Amniotic stem cell (primary cell): ENCODE measurements at regions not wholly inside any gene's neighbourhood (a gene's known extent, or its start where the extent isn't known, plus 50 kb on each side); places are given as distances from the start of the nearest gene placed in this dataset.
A peak's percentile ranks its signal among the peaks of the same experiment; 100 is the strongest.

Experiments
- DNase-seq: peaks from one replicate; lab custom pipeline; 2025; lab: John Stamatoyannopoulos, UW

DNA sequence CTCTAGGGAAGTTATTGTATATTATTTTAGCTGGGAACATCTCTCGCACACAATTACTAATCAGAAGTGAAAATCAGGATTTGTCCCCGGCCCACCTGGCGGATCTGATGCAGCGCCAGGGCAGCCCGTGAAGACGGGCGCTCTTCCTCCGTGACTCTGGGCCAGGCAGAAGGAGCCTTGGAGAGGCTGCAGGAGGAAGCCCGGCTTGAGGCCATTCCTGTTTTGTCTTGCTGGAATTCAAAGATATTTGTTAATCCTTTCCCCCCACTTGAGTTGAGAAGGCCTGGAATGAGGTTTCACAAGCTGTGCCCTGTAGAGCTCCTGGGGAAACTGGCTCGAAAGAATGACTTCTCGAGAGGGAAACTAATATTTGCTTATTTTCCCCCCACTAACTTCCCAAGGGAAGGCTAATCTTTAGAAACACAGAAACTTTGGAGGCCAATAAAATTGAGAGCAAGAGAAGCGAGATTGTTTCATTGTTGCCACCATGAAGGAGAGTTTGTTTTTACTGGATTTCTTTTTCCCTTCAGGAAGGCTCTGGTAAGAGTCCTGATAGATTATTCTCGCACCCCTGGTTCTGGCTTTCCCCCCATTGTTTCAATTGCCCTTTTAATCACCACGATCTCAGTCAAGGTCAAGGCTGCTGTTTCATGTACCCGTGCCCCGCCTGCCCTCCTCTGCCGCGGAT is 92.8 kb upstream of the SEPTIN5 start:
- no peak for DNase-seq

DNA sequence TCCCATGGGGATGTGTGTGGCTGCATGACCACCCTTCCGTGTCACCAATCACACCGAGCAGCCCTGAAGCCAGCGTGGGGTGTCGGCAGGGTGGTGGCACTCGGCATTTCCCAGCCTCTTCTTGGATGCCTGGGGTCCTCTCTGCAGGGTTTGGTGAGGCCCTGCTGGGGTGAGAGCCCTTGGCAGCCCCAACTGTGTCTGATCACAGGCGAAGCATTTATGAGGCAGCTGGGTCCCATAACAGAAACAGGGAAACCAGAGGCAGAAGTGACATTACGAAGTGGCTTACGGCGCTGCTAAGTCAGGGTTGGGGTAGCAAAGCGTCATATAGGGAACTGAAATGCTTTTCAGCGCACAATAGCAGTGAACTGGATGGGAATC is 92.3 kb upstream of the SEPTIN5 start:
- DNase-seq, result no peak

DNA sequence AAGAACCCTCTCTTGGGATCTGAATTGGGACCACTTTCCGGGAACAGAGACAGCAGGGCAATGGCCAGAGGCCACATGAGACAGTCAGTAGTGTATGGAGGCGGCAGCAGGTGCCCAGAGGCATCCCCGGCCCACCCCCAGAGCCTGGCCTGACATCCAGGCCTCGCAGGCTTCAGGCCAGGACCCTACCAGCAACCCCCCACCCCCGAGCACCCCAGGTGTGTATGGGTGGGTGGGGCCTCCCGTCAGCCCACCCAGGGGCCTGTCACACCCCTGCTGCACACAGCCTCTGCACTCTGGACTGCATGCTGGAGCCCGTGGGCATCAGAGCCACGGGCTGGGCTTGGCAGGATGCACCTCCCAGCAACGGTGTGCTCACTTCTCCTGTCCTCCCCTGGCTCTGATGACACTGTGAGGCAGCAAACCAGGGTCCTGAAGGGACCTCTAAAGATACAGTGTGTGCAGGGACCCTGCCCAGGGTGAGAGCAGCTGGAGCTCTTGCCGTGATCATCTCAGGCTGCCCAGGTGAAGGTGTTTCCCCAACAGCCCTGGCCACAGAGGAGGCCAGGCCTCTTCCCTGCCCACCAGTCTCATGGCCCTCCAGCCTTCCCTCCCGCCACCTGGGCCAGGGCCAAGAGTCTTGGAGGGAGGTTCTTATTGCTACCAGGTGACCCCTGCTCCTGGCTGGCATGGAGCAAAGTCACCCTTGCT is 88.8 kb upstream of the SEPTIN5 start:
- no peak for DNase-seq

DNA sequence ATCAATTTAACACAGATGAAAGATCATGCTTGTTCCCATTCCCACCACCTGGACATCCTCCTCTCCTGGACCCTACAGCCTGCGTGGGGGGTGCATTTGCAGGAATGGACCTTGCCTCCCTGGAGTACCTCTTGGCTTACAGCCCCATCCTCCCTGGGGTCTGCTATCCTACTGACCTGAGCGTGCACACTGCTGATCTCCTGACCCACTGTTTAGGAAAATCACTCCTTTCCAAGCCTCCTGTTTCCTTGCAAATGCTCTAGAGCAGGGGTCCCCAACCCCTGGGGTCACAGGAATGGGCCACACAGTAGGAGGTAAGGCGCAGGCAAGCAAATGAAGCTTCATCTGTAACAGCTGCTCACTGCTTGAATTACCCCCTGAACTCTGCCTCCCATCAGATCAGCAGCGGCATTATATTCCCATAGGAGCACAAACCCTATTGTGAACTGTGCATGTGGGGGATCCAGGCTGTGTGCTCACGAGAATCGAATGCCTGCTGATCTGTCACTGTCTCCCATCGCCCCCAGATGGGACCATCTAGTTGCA is 88.2 kb upstream of the SEPTIN5 start:
- no peak for DNase-seq

DNA sequence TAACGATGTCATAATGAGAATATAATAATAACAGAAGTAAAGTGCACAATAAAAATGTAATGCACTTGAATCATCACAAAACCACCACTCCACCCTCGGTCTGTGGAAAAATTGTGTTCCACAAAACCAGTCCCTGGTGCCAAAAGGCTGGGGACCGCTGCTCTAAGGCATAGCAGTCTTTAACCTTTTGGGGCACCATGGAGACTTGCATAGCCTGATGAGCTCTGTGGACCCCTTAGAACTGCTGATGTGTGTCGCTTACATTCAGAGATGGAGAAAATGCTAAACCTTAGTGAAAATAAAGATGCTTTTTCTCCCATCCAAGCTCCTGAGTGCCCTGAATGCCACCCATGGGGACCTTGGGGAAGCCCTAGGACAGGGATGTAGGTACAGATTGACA is 87.6 kb upstream of the SEPTIN5 start:
- no peak for DNase-seq

DNA sequence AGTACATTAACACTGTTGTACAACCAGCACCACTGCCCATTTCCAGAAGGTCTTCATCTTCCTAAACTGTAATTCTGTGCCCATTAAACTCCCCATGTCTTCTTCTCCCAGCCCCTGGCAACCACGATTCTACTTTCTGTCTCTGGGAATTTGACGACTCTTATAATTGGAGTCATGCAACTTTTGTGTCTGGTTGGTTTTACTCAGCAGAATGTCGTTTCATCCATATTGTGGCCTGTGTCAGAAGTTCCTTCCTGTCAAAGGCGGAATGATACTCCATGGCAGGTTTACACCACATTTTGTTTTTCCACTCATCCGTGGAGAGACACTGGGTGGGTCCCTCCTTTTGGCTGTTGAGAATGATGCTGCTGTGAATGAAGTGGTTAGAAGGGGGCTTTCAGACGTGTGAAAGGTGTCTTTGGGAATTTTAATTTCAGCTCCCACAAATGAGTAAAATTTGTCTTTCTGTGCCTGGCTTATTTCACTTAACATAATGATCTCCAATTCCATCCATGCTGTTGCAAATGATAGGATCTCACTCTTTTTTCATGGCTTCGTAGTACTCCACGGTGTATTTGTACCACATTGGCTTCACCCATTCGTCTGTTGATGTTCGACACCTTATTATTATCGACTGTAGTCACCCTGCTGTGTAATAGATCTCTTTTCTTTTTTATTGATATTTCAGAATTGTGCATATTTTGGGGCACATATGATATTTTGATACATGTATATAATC is 86.1 kb upstream of the SEPTIN5 start:
- DNase-seq, result no peak

DNA sequence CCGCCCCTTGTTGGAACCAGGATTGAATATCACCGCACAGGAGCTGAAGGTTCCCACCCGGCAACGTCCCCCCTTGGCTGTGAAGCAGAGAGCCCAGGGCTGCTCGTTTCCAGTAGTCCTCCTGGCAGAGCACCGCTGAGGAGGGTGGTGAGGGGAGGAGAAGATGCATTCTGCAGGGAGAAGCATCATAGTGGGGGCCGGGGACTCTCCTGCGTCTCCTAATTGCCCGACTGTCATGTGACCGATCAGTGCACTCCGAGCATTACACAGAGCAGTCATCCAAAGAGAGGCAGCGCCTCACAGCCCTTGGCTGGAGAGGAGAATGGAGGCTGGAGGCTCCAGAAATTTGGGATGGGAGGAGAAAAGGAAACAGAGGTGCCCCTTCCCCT is 85.0 kb upstream of the SEPTIN5 start:
- no peak for DNase-seq

DNA sequence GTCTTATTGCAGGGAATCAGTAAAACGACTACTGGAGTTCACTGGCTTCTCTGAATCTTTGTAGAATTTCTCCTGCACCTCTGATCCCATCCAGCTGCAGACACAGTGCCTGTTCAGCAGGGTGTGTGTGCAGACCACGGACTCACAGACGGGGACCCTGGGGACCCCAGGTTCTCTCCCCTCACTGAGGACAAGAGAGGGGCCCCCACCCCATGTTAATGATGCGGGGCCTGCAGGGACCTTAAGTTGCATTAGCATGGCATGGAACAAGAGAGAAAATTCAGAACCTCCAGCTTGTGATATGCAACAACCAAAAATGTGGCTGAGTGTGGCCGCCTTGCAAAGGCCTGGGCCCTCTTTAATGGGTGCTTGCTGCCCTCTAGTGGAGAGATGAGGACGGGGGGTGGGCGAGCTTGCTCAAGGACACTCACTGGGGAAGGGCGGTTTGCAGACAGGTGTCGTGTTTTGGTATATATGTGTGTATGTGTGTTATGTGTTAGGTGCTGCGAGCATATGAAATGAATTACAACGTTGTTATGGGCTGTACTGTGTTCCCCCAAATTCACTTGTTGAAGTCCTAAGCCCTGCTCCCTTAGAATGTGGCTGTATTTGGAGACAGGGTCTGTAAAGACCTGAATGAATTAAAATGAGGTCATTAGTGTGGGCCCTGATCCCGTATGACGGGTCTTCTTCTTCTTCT is 84.4 kb upstream of the SEPTIN5 start:
- peak; percentile 60 for DNase-seq

DNA sequence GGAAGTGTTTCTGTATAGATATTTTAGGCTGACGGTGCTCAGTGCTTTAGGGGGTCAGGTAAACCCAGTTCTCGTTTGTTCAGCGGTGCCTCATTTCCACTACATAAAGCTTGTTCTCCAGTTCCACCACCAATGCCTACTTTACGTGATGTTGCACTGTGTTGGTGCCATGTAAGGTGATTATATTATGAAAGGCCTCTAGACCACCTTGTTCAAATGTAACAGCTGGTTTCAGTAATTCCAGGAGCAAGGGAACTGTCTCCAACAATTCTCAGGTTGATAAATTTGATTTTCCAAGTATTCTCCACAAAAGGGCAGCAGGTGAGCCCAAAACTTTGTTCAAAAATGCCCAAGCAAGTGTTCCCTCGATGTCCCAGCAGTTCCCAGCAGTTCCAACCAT is 83.7 kb upstream of the SEPTIN5 start:
- DNase-seq, result no peak

DNA sequence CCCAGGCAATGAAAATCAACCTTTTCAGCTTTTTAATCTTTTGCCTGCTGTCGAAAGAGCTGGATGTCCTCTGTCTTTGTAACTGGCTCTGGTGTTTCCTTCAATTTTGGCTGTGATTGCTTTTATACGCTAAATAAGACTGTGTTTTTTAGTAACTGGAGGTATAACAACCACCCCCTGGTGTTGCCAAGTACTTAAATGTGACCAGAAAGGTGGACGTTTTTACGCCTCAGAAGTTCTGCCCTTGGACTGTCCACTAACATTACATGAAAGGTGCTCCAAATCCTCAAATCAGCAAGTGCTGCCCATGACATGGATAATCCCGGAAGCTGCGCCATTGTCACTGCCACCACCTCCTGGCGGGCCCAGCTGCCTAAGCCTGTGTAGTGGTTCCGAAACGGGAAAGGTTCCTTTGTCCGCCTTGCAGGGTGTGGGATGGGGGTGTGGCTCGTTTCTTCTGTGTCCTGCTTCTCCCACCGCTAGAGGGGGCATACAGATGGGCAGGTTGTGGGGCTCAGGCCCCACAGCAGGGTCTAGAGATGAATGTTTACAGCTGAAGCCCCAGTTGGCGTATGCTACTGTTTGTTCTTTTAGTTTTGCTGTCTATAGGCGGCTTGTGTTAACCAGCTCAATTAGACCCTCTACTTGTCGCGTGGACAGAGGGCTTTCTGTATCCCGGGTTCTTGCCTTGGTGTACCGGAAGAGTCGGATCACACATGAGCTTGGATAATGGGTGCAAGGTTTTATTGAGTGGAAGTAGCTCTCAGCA is 82.2 kb upstream of the SEPTIN5 start:
- DNase-seq, result peak; percentile 38

DNA sequence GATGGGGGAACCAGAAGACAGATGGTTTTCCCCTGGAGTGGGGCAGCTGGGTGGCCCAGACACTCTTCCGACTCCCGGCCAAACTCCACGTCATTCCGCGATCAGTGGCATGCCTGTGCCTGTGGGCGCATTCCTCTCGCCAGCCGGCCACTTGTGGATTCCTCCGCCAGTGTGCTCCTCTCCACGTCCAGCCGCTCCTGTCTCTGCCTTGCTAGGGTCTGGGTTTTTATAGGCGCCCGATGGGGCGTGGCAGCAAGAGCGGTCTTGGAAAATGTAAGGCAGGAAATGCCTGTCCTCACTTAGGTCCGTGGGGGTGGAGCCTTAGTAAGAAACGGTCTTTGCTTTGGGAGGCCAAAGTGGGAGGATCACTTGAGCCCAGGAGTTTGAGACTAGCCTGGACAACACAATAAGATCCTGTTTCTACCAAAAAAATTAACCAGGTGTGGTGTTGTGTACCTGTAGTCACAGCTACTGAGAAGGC is 81.6 kb upstream of the SEPTIN5 start:
- no peak for DNase-seq

DNA sequence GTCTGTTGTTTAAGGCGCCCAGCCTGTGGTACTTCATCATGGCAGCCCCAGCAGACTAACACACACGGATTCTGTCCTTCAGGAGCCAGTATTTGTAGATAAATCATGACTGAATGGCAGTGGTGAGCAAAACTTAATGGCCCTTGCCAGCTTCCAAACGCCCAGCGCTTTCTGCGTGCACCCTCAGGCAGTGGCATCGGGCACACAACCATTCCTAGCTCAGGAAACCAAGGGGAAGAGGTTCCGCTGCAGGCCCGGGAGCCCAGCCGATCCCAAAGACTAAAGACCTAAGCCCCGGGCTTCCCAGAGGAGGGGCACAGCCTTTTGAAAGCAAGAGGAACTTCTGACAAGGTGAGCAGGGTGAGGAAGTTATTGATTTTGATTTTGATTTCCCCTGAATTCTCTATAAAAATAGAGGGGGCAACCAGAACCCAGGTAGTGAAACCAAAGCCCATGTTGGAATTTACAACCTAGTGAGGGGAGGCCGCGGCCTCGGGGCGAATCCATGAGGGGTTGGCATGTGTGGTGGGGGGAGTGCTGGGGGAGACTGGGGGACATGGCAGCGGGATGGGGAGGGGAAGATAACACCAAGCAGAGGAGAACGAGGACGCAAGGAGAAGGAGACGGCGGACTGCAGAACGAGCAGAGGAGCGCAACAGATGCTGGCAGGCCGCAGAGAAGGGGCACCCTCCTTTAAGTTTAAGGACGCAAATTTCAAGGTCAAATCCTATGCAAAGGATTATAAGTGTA is 79.9 kb upstream of the SEPTIN5 start:
- DNase-seq, result no peak

DNA sequence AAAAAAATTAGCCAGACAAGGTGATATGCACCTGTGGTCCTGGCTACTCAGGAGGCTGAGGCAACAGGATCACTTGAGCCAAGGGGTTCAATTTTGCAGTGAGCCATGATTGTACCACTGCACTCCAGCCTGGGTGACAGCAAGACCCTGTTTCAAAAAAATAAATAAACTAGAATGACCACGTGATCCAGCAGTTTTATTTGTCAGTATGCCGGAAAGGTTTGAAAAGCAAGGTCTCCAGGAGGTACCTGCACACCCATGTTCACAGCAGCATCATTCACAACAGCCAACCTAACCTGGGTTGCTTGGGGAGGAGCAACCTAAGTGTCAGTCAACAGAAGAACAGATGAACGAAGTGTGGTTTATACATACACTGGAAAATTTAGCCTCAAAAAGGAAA is 78.7 kb upstream of the SEPTIN5 start:
- no peak for DNase-seq

DNA sequence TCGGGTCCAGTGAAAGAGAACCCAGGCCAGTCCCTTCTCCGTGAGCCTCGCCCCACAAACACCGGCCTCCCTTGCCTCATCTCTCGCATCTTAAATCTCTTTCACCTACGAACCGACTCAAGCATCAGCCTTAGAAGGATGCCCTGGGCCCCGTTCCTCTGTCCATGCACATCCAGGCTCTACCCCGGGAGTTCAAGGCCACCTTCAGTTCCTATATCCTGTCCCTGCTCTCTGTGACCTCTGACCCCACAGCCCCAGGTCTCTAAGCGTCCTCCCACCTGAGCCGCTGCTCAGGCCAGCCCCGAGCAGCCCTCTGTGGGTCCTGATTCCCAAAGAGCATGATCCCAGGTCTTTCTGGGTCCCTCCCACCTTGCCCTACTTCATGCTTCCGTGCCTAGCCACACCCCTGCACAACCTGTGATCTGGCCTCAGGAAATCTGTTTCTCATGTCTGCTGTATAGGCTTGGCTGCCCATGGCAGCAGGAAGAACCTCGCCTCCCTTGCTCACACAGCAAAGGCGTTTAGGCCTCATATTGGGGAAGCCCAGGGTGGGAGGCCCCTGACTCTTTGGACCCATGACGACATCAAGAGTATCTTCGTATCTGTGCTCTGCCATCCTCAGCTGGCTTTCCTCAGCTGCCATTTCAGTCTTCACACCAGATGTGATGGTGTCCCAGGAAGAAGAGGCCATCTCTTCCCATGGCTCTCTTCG is 77.5 kb upstream of the SEPTIN5 start:
- DNase-seq, result no peak

DNA sequence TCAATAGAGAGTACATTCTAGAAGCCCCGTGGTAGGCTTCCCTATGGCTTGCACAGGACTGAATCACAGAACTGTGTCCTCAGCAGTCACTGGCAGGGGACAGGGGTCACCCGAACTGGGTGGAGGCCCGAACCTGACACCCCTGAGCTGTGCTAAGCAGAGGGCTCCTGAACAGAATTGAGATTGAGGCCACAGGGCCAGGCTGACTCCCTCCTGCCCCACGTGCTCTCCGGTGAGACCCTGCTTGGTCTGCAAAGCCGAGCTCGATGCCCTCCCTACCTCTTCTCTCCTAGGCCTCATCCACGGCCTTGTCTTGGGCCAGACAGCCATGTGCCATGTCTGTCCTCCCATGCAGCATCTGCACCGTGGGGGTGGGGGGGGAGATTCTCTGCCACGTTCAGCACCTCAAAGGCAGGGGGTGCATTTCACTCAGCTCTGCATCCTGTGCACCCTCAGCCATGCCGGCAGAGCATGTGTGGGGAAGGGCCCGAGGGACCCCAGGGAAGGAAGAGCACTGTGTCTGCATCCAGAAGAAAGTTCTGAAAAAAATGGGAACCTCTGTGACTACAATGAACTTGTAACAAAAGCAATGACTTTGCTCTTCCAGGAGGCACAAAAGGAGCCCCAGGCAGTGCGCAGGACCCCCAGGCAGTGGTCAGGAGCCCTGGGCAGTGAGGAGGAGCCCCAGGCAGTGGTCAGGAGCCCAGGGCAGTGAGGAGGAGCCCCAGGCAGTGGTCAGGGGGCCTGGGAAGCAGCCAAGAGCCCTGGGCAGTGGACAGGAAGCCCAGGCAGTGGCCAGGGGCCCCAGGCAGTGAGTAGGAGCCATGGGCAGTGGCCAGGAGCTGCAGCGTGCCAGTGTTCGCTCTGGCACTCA is 76.7 kb upstream of the SEPTIN5 start:
- DNase-seq, result no peak

DNA sequence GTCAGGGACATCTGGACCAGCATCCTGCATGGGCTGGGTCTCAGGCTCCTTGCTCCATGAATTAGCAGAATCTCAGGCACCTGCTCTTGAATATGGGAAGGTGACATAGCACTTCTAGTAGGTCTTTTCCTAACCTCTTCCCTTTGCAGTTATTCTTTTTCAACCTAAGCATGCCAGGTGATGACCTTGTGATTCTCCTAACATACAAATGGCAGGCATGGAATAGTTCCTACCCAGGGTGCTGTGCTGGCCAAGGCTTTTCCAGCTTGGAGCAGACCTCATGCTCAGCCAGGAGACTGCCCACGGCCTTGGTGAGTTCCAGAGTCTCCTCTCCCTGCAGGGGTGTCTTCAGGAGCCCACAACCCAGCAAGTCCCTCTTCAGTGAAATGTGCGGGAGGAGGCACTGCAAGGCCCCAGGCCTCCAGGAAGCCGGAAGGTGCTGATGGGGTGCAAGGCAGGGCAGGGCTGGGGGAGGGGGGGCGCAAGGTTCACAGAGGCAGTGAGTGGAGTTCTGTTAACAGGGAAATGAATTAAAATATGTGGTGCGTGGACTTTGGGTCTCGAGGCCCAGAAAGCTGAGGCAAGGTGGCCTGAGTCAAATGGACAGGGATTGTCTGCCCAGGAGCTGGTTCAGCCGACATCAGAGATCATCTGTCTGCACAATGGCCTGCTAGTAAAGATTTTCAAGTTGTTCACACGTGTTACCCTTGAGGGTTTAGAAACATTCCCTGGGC is 75.9 kb upstream of the SEPTIN5 start:
- DNase-seq, result no peak

DNA sequence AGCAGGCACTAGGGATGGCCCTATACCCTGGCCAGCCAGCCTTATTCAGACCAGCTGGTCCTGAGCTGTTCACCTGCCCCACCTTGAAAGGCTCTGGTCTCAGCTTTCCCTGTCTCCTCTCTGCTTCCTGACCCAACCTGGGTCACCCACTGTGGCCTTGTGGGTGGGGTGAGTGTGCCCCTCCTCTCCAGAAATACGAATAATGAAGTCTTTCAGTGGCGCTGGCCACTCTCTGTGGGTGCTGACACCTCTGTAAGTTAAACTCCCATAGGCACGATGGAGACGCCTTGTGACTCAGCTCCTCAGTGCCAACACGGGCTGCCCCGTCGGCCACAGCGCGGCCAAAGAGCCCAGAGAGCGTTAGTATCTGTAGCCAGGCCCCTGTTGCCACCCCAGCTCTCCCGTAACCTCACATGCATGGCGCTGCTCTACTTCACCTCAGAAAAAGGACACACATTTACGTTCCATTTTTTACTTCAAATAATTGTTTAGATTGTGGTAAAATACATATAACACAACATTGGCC is 74.6 kb upstream of the SEPTIN5 start:
- DNase-seq, result no peak

DNA sequence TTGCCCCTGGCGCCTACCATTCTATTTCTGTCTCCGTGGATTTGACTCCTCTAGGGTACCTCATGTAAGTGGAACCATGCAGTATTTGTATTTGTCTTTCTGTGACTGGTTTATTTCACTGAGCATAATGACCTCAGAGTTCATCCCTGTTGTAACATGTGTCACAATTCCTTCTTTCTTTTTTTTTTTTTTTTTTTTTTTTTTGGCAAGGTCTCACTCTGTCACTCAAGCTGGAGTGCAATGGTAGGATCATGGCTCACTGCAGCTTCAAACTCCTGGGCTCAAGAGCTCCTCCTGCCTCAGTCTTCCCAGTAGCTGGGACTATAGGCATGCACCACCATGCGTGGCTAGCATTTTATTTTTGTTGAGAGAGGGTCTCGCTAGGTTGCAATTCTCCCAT is 74.0 kb upstream of the SEPTIN5 start:
- no peak for DNase-seq
